ENCODE measurements at regions not wholly inside any gene's neighbourhood (a gene's known extent, or its start where the extent isn't known, plus 50 kb on each side); places are given as distances from the start of the nearest gene placed in this dataset.
"Not testable (repeated sequence)": the region's sequence is repeated elsewhere in the genome, so short reads cannot be mapped to it uniquely, and the experiment has no call there.

DNA sequence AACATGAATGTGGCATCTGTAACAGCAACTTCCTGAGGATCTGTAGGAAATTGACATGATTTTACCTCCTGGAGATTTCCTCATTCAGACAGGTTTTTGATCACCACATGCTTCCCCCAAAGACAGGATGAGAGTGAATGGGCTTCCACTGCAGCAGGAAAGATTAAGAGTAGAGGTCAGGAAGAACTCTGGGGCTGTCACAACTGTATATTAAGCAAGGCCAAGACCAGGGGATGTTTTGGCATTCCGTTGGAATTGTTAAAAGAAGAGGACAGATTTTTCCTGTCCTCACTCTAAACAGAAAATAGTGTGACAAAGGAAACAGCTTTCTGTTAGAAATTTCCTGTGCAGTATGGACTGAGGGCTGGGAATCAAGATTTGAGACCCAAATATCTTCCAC is 363.1 kb upstream of the FRG2C start:
- TF ChIP-seq, protein P1, sequence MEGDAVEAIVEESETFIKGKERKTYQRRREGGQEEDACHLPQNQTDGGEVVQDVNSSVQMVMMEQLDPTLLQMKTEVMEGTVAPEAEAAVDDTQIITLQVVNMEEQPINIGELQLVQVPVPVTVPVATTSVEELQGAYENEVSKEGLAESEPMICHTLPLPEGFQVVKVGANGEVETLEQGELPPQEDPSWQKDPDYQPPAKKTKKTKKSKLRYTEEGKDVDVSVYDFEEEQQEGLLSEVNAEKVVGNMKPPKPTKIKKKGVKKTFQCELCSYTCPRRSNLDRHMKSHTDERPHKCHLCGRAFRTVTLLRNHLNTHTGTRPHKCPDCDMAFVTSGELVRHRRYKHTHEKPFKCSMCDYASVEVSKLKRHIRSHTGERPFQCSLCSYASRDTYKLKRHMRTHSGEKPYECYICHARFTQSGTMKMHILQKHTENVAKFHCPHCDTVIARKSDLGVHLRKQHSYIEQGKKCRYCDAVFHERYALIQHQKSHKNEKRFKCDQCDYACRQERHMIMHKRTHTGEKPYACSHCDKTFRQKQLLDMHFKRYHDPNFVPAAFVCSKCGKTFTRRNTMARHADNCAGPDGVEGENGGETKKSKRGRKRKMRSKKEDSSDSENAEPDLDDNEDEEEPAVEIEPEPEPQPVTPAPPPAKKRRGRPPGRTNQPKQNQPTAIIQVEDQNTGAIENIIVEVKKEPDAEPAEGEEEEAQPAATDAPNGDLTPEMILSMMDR (IDR thresholded peaks at IDR 0.05), result not testable (repeated sequence)
- TF ChIP-seq POLR2AphosphoS5, POLR2A (IDR thresholded peaks at IDR 0.05): not testable (repeated sequence)

Measured in prostate gland (tissue), 2 donors.